GM12892 (cell line): ENCODE measurements at regions not wholly inside any gene's neighbourhood (a gene's known extent, or its start where the extent isn't known, plus 50 kb on each side); places are given as distances from the start of the nearest gene placed in this dataset.

Source experiments
- POLR2A ChIP-seq: IDR thresholded peaks from 2 replicates; pipeline ENCODE4 v1.6.1; 2011; ENCODE audit warnings: low read depth, low read length, control low read depth
- POLR2AphosphoS5 ChIP-seq: IDR thresholded peaks from 2 replicates; pipeline ENCODE4 v1.6.1; 2011; ENCODE audit warnings: low read depth, low read length, control low read depth
- TAF1 ChIP-seq: IDR thresholded peaks from 2 replicates; pipeline ENCODE4 v1.6.1; 2011; ENCODE audit warnings: low read depth, mild to moderate bottlenecking, control low read depth, low read length, borderline replicate concordance

DNA sequence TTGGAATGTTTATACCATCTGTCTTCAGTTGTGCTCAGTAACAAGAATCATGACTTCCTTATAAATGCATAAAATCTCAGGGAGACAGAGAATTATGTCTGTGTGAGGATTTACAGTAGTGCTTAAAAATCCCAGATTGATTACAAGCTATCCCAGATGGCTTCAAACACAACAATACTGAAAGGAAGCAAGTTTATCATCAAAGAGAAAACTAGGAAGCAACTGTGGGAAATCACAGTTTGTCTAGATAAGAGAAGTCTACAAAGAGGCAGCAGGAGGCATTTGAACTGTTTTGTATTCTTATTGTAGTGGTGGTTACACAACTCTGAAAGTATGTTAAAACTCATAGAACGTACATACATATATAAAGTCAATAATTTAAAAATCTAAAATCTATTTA is 104.4 kb upstream of the SALL4 start:
- TF ChIP-seq POLR2AphosphoS5 (no peak), POLR2A (no peak), TAF1 (no peak)
